ENCODE measurements at regions not wholly inside any gene's neighbourhood (a gene's known extent, or its start where the extent isn't known, plus 50 kb on each side); places are given as distances from the start of the nearest gene placed in this dataset.

DNA sequence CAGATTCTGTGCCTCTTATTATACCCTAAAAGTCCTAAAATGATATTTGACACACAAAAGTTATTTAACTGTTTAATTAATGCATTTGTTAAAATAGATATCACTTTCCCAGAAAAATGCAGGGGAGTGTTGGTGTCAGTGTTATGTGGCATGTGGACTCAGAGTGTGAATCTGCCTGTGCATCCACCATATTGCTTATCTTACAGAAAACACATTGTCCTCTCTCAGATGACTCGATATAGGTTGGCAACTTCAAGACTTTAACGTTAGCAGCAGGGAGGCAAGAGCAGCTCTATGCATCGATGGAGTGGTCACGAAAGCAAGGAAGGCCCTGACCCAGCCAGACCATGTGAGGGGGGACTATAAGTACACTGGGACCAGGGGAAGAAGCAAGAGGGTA, 165.4 kb upstream of the DCBLD2 start:
- TF ChIP-seq POLR2A (IDR thresholded peaks at IDR 0.05) (no peak), POLR2AphosphoS5 (IDR thresholded peaks at IDR 0.05) (no peak)
- TF ChIP-seq, protein P1, sequence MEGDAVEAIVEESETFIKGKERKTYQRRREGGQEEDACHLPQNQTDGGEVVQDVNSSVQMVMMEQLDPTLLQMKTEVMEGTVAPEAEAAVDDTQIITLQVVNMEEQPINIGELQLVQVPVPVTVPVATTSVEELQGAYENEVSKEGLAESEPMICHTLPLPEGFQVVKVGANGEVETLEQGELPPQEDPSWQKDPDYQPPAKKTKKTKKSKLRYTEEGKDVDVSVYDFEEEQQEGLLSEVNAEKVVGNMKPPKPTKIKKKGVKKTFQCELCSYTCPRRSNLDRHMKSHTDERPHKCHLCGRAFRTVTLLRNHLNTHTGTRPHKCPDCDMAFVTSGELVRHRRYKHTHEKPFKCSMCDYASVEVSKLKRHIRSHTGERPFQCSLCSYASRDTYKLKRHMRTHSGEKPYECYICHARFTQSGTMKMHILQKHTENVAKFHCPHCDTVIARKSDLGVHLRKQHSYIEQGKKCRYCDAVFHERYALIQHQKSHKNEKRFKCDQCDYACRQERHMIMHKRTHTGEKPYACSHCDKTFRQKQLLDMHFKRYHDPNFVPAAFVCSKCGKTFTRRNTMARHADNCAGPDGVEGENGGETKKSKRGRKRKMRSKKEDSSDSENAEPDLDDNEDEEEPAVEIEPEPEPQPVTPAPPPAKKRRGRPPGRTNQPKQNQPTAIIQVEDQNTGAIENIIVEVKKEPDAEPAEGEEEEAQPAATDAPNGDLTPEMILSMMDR (IDR thresholded peaks at IDR 0.05), result no peak

Measured in upper lobe of left lung (tissue), 4 donors.